ENCODE measurements at regions not wholly inside any gene's neighbourhood (a gene's known extent, or its start where the extent isn't known, plus 50 kb on each side); places are given as distances from the start of the nearest gene placed in this dataset.

- Histone ChIP-seq H3K4me3 (ENCODE audit: low read length, poor library complexity, severe bottlenecking) (no peak overlapping the region), H2AFZ (ENCODE audit: low read length) (no peak overlapping the region), H3K9me2 (replicated peaks; ENCODE audit: low read depth, low read length) (no peaks in the 10 kb centered on the region), H3K9ac (ENCODE audit: low read depth, low read length, poor library complexity, severe bottlenecking) (no peak overlapping the region), H3K9me3 (ENCODE audit: insufficient read depth, low read depth, low read length) (no peaks in the 10 kb centered on the region), H4K20me1 (ENCODE audit: insufficient read depth, low read length, poor library complexity, severe bottlenecking) (no peaks in the 10 kb centered on the region), H3F3A (ENCODE audit: low read depth) (no peaks in the 10 kb centered on the region), H3K4me1 (ENCODE audit: insufficient read depth, low read length, poor library complexity, severe bottlenecking) (no peaks in the 10 kb centered on the region), H3K27me3 (ENCODE audit: insufficient read depth, low read length, poor library complexity, severe bottlenecking) (no peaks in the 10 kb centered on the region), H3K4me2 (ENCODE audit: low read depth, low read length, poor library complexity, severe bottlenecking) (no peak overlapping the region), H3K79me2 (ENCODE audit: insufficient read depth, low read length) (no peaks in the 10 kb centered on the region), H3K36me3 (ENCODE audit: insufficient read depth, low read length) (no peaks in the 10 kb centered on the region)
- no peak for TF ChIP-seq EZH2phosphoT487 (IDR thresholded peaks at IDR 0.05; ENCODE audit: borderline replicate concordance)
- no peak for TF ChIP-seq CTCF (conservative IDR thresholded peaks at IDR 0.05; ENCODE audit: low read length)
Measured at GRCh38 chr10:93220296-93221170, 146.8 kb downstream of the CYP26A1 start.

- no peaks in the 10 kb centered on the region for H3K9me2 ChIP-seq (replicated peaks; ENCODE audit: low read depth, low read length)
- H3K9me3 ChIP-seq (ENCODE audit: insufficient read depth, low read depth, low read length) = no peaks in the 10 kb centered on the region
- no peak overlapping the region for H3K4me3 ChIP-seq (ENCODE audit: low read length, poor library complexity, severe bottlenecking)
- H4K20me1 ChIP-seq (ENCODE audit: insufficient read depth, low read length, poor library complexity, severe bottlenecking) = no peaks in the 10 kb centered on the region
- TF ChIP-seq CTCF (conservative IDR thresholded peaks at IDR 0.05; ENCODE audit: low read length) (no peak), EZH2phosphoT487 (IDR thresholded peaks at IDR 0.05; ENCODE audit: borderline replicate concordance) (no peak)
- H2AFZ ChIP-seq (ENCODE audit: low read length) = no peak overlapping the region
- no peaks in the 10 kb centered on the region for H3K36me3 ChIP-seq (ENCODE audit: insufficient read depth, low read length)
- H3K27me3 ChIP-seq (ENCODE audit: insufficient read depth, low read length, poor library complexity, severe bottlenecking) = no peaks in the 10 kb centered on the region
- H3K9ac ChIP-seq (ENCODE audit: low read depth, low read length, poor library complexity, severe bottlenecking) = no peak overlapping the region
- no peak overlapping the region for H3K4me2 ChIP-seq (ENCODE audit: low read depth, low read length, poor library complexity, severe bottlenecking)
- no peaks in the 10 kb centered on the region for H3K79me2 ChIP-seq (ENCODE audit: insufficient read depth, low read length)
- no peaks in the 10 kb centered on the region for H3K4me1 ChIP-seq (ENCODE audit: insufficient read depth, low read length, poor library complexity, severe bottlenecking)
- H3F3A ChIP-seq (ENCODE audit: low read depth) = no peaks in the 10 kb centered on the region
Measured at GRCh38 chr10:93221171-93221496, 147.4 kb downstream of the CYP26A1 start.

- TF ChIP-seq EZH2phosphoT487 (IDR thresholded peaks at IDR 0.05; ENCODE audit: borderline replicate concordance) (no peak), CTCF (conservative IDR thresholded peaks at IDR 0.05; ENCODE audit: low read length) (no peak)
- Histone ChIP-seq H3K79me2 (ENCODE audit: insufficient read depth, low read length) (no peaks in the 10 kb centered on the region), H3K9ac (ENCODE audit: low read depth, low read length, poor library complexity, severe bottlenecking) (no peak overlapping the region), H3K4me2 (ENCODE audit: low read depth, low read length, poor library complexity, severe bottlenecking) (no peak overlapping the region), H2AFZ (ENCODE audit: low read length) (no peak overlapping the region), H3K27me3 (ENCODE audit: insufficient read depth, low read length, poor library complexity, severe bottlenecking) (no peaks in the 10 kb centered on the region), H4K20me1 (ENCODE audit: insufficient read depth, low read length, poor library complexity, severe bottlenecking) (no peaks in the 10 kb centered on the region), H3K36me3 (ENCODE audit: insufficient read depth, low read length) (no peaks in the 10 kb centered on the region), H3K9me3 (ENCODE audit: insufficient read depth, low read depth, low read length) (no peaks in the 10 kb centered on the region), H3K9me2 (replicated peaks; ENCODE audit: low read depth, low read length) (no peaks in the 10 kb centered on the region), H3F3A (ENCODE audit: low read depth) (no peaks in the 10 kb centered on the region), H3K4me1 (ENCODE audit: insufficient read depth, low read length, poor library complexity, severe bottlenecking) (no peaks in the 10 kb centered on the region), H3K4me3 (ENCODE audit: low read length, poor library complexity, severe bottlenecking) (no peak overlapping the region)
Measured at GRCh38 chr10:93221521-93221920, 147.8 kb downstream of the CYP26A1 start.
